HG03045 (cell line): ENCODE measurements at regions not wholly inside any gene's neighbourhood (a gene's known extent, or its start where the extent isn't known, plus 50 kb on each side); places are given as distances from the start of the nearest gene placed in this dataset.

Experiments used
- ATAC-seq: cut with Tn5 transposase; IDR thresholded peaks from one replicate; pipeline ENCODE4 v1.9.1; 2021; ENCODE audit warnings: mild to moderate bottlenecking, moderate library complexity; ENCODE audit not compliant: unreplicated experiment

DNA sequence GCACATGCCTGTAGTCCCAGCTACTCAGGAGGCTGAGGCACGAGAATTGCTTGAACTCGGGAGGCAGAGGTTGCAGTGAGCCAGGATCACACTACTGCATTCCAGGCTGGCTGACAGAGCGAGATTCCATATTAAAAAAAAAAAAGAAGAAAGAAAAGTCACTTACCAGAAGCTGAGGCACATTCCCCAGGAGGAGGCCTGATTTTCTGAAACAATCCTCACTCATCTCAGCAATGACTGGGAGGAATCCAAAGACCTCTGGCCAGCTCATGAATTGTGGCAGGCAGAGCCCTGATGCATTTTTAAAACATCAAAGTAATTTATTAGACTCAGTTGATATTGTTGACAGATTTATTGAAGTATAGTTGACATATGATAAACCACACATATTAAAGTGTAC, 206.3 kb downstream of the FOXO1 start:
- no peak for ATAC-seq

DNA sequence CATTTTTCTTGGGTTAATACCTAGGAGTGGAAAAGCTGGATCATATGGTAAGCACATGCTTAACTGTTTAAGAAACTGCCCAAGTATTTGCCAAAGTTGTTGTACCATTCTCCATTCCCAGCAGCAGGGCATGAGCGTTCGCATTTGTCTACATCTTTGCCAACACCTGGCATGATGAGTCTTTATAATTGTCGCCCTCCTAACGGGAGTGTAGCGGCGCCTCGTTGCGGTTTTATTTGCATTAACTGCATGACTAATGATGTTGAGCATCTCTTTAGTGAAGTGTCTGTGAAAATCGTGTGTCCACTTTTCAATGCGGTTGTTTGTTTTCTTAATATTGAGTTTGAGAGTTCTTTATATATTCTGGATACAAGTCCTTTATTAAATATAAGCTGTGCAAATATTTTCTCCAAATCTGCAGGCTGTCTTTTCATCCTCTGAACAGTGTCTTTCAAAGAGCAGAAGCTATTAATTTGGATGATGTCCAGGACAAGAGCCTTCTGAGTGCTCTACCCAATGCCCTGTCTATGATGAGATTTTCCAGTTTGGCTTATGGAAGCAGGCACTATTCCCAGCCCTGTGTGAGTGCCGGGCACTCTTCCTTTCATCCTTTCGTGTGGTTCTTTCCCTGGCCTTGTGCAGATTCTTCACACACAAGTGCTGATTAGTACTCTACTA, 202.0 kb downstream of the FOXO1 start:
- no peak for ATAC-seq

DNA sequence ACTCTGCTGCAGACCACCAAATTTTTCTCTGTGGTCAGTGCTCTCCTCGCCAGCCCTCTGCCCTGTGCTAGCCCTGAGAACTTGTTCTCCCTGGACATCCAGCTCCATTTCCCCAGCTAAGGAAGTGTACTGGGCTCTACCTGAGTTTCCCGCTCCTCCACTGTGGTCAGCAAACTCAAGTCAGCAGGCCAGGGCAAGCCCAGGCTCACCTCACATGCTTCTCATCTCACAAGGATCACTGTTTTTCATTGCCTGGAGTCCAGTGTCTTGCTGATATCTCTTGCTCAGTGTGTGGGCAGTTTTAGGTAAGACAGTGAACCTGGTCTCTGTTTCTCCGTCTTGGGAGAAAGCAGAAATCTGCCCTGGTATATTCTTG, 201.4 kb downstream of the FOXO1 start:
- no peak for ATAC-seq

DNA sequence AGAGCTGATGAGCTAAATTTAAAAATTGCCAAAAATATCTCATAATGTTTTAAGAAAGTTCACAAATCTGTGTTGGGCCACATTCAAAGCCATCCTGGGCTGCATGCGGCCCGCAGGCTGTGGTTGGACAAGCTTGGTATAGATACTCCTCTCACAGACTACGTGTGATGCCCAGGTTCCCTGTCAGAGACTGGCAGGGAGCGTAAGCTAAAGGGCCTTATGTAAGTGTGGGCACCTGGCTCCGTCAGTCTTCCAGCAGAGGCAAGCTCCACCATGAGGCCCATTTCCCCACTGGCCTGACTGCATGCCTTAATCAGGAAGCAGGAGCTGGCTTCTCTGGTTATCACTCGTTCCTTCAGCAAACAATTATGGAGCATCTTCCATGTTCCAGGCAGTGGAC, 200.2 kb downstream of the FOXO1 start:
- no peak for ATAC-seq

DNA sequence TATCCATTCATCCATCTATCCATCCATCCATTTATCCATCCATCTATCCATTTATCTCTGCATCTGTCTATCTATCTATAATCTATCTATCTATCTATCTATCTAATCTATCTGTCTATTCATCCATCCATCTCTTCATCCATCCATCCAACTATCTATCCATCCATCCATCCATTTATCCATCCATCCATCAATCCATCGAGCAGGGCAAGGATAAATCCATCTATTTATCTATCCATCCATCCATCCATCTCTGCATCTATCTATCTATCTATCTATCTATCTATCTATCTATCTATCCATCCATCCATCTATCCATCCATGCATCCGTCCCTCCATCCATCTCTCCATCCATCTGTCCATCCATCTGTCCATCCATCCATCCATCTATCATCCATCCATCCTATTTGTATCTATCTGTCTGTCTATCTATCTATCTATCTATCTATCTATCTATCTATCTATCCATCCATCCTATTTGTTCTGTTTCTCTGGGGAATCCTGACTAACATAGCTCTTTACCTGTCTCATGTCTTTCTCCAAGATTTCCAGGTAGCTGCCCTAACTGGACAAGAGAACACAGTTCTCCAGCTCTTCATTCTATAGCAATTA, 198.1 kb downstream of the FOXO1 start:
- no peak for ATAC-seq

DNA sequence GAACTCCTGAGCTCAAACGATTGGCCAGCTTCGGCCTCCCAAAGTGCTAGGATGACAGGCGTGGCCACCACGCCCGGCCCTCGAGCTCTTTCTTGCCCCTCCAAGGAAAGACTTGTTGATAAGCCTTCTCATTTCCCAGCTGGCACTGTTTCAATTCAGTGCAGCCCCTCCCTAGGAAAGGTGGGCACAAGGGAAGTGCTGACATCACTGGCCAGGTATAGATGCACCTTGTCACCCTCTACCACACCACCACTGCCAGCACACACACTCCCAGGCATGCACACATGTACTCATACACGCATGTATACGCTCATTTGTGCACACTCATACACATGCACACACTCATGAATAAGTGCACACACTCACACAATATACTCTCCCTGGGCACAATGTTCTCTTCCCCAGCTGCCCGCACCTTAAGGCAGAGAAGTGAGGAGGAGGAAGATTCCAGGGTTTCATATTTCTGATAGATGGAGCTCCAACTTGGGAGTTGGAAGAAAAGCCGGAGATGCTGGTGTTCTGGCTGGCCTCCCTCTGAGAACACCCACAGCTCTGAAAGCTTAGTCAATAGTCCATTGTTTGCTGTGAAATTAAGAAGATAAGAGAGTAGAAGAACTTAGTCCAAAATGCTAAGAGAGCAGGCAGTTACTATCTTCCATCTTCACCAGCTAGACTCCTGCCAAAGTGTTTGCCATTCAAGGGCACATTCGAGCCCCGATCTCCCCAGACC, 196.7 kb downstream of the FOXO1 start:
- ATAC-seq: no peak

DNA sequence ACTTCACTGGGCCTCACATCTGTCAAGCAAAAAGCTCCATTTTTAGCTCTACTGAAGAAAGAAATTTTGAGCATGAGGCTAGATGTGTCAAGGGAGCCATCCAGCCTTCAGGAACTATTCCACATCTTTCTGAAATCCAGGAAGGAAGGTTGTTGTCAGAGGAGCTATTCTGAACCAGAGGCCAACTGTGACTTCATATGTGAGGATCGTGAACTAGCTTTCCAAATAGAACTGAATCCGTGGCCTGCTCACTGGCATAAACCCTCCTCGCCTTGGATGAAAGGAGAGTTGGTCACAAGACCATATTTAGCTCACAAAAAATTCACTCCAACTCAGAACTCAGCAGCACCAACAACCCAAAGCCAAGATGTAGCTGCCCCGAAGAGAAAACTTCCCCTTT, 195.8 kb downstream of the FOXO1 start:
- ATAC-seq: no peak

DNA sequence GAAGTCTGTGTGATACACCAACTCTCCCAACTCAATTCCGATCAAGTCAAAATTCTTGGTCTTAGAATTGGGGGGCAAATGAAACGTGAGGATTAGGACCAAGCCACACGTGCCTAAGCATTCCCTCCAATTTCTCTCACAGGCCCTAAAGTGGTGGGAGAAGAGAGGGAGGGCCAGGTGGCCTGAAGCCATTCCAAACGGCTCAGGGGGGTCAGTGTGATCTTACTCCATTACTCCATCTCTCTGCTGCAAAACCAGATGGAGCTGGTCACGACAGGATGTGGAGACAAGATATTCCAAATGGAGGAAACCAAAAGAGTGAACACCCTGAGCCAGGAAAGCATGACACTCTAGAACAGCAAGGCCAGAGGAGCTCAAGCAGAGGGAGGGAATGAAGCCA, 195.4 kb downstream of the FOXO1 start:
- ATAC-seq: no peak

DNA sequence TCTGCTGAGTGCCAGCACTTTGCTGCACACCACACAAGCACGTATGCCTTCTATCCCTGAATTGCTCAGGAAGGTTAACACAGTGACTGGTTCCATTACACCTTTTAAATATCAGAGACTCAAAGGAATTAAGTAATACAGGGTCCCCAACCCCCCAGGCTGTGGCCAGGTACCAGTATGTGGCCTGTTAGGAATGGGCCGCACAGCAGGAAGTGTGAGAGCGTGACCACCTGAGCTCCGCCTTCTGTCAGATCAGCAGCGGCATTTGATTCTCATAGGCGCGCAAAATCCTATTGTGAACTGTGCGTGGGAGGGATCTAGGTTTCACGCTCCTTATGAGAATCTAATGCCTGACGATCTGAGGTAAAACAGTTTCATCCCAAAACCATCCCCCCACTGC, 194.5 kb downstream of the FOXO1 start:
- ATAC-seq: no peak

DNA sequence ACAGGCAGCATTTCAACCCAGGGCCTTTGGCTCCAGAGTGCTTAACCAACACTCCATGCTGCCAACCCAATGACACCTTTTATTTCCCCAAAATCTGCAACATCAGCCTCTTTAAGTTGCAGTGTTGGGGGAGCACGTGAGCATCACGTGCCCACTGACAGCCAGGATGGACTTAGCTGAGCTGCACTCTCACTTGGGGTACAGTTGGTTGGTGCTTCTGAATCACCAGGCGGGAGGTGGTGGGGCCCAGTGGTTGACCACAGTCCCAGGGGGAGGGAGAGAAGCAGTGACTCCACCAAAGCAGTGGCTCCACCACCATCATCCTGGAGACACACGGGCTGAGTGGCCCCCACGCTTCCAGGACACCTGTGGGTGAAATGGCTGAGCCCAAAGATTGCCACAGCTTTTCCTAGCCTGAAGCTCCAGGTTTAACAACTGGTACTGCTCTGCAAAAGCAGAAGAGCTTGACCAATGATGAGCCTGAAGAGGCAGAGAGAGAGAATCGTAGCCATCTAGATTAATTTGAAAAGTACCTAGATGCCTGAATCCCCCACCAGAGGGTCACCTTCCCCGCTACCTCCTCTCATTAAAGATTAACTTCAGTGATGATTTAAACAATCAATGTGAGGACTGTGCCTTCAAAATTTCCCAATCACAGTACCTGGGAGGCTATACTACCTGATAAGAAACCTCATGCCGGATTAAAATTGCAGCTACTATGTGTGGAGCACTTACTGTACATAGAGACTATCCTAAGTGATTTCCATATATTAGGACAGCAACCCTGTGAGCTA, 193.8 kb downstream of the FOXO1 start:
- ATAC-seq: no peak

DNA sequence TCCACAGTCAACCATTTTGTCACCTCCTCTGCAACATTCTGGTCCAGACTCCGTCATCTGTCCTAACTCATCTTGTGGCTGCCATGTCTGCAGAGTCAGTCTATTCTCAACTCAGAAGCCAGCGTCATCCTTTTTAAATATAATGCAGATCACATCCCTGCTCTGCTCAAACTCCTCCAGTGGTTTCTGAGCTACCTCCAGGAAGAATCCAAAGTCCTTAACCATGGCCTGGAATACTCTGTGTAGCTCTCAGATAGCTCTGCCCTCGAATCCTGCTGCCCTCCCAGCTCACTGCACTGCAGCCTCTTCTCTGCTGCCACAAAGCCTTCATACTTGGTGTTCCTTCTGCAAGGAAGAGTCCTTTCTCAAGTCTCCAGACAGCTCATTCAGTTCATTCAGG, 190.8 kb downstream of the FOXO1 start:
- ATAC-seq: no peak

DNA sequence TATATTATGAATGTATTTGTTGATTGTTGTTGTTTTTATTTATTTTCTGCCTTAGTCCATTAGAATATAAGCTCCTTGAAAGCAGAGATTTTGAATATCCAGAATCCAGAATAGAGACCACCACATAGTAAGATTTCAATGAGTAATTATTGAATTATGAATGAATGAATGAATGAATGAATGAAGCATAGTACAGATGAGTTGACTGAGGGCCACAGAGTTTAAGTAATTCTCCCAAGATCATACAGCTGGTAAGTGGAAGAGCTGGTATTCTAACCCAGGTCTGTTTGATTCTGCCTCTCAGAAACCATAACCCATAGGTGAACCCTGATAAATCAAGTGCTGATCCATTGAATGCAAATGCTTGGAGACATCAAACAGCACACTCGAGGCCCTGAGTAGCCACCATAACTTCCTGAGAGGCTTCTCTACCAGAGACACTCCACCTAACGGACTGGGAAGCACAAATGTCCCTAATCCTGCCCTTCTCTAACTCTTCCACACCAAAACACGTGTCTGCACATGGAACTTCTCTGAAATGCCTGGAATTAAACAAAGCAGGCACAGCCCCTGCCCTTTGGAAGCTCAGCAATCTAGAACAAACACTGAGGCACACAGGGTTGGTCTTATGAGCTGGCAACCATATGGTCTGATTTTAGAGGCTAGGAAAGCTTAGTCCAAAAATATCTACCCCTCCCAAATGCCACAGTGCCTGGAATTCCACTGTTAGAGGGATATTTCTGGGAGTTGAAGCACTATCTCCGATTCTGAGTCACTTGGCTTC, 190.1 kb downstream of the FOXO1 start:
- no peak for ATAC-seq

DNA sequence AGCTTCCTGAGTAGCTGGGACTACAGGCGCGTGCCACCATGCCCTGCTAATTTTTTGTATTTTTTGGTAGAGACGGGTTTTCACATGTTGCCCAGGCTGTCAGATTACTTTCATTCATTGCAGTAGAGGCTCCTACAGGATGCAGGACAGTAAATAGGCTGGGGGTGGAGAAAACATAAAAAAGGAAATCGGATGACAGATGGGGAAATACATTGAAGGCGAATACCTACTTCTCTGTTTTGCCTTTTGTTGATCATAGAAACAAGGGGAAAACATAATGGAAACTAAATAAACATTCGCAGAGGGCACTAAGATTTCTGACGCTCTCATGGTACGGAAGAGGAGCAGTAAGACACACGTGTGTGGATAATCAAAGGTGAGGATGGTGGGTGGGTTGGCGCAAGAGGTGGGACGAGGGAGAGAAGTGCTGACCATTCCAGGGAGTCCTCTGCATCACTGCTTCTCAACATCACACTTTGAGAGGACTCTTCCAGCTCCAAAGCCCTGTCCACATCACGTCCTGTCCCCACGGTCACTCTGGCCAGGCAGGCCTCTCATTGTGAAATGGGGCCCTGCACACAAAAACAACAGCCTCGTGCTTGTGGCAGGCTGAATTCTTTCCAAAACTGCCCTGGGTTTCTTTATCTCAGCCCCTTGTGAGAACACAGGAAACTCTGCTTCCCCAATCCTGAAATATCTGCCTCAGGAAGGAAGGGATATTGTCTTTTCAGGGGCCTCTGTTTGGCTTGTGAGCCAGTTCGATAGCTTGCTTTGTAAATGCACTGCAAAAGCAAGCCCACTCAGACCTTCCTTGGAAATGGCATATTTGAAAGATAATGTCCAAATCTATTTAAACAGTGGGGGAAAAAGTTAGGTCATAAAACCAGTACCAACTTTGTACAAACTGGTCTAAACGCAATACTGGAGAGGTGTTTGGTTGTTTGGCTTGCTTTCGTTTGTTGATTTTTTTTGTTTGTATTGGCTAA, 188.5 kb downstream of the FOXO1 start:
- ATAC-seq: no peak

DNA sequence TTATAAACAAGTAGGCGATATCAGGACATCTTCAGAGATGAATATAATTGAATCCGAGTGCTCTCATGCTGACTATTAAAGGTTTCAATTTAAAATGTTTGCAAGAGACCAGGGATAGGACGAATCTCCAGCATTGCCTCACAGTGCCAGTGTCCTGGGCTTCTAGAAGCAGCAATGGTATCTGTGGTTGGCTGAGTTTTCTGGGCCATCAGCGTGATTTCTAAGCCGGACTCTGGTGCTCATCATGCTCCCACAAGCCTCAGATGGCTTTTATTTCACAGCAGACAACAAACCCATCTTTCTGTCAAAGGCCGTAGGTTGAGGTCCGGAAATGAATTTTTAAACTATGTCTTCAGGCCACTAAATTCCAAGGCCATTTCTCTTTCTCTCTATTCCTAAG, 187.7 kb downstream of the FOXO1 start:
- ATAC-seq: no peak

DNA sequence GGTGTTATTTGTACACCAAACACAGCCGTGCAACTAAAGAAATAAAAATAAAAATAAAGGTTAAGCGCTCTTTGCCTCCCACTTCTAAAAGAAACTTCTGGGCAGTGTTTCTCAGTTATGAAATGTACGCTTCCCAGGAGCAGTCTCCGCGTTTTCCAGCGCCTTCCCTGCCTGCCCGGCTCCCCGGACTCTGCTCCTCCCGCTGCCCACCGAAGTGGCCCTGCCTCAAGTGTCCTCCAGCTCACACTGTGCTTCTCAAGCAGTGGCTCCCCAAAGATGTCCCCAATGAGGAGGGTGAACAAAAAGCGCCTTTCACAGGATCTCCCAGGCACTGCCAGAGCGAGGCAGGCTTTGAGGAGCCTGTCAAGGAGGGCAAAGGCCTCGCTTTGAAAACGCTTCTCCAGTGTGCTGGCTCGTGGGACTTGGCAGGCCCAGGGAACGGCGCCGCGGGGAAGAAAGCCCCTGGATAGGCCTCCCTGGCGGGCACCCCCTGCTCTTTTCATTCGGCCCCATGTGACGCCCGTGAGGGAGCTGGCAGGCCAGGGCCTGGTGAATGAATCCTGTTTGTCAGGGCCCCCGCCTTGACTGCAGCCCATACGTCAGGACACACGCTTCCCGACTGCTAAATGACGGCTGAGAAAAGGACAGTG, 187.1 kb downstream of the FOXO1 start:
- no peak for ATAC-seq

DNA sequence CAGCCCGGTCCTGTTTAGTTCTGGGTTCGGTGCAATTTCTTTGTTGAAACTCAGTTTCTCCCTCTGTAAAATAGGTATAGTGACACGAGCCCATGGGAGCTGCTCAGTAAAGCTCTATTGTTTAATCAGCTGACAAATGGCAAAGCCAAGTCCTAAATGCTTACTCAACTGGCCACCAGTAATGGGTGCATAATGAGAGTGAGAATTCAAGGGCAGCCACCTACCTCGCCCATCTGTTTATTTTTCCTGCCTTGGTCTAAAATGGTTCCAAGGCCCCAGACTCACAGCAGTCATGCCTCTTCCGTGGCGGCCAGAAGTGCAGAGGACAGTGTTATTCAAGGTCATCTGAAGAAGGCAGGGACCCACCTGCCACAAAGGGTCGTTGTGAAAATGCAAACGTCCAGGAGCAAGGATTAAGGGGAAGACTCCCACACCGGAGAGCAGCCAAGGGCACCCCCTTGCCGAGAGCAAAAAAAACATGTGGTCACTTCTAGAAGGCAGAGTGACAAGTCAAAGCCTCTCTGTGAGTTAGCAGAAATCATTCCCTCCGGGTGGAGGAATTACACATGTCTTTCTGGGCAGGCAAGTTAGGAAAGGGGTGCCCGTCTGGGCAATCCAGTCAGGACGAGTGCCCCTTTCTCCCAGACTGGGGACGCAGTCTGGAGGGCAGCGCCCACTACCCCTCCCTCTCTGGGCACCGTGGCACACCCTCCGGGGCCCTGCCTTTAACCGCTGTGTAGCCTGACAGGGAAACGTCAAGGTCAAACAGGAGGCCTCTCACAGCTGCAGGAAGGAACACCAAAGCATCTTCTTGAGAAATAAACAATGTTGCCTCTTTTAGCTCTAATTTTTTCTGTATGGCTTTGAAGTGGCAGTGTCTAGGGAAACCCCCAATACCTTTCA, 186.2 kb downstream of the FOXO1 start:
- no peak for ATAC-seq

DNA sequence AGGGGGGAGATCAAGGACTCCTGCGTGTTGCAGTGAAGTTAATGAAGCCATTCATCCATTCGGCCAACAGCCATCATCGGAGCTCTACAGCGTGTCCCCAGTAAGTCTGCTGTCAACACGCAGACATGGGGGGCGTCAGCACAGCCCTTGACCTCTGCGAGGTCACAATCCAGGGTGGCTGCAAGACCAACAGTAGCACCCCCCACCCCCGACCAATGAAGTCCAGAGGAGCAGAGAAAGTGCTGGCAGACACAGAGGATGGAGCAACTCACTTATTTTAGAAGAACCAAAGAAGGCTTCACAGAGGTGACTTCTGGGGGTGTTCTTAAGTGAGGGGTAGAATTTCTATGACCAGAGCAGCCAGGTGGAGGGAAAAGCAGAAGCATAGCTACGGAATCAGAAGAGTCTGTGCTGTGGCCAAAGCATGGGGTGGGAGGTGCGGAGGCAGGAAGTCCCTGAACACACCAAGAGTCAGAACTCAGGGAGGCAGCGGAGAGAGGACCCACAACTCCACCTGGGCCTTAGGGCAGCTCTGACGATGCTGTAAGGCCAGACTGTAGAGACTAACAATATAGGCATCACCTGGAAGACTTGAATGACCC, 185.4 kb downstream of the FOXO1 start:
- ATAC-seq: no peak

DNA sequence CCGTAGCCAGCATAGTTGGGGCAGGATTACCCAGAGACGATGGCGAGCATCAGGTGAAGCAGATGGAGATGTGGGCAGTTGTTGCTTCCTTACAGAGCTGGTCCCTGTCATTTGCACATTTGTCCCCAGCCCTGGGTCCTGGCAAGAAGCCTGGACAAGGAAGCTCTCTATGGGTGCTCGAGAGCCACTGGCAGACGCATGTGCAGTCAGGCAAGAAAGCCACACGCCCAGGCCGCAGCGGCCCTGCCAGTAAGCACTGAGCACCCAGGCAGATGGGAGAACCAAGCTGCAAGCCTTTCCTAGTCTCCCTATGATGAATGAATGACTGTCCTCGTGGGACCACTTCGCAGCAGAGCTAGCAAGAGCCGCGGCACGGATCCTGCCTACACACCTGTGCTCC, 182.8 kb downstream of the FOXO1 start:
- ATAC-seq: no peak
